Hepatocyte (in vitro differentiated cells): ENCODE measurements at regions not wholly inside any gene's neighbourhood (a gene's known extent, or its start where the extent isn't known, plus 50 kb on each side); places are given as distances from the start of the nearest gene placed in this dataset.

Experiments used
- DNase-seq: peaks from one replicate; pipeline ENCODE4 v3.0.0-alpha.2; 2016; ENCODE audit warnings: low spot score
- H2AFZ ChIP-seq: fragments of 200-600 bp; sonication (generic); 2 replicates; pipeline ENCODE4 v1.6.0; 2016; ENCODE audit warnings: antibody characterized with exemption, mild to moderate bottlenecking
- H3K27ac ChIP-seq: fragments of 200-600 bp; sonication (generic); 2 replicates; pipeline ENCODE4 v1.5.1; 2016; ENCODE audit warnings: mild to moderate bottlenecking
- H3K27me3 ChIP-seq: fragments of 200-600 bp; sonication (generic); 2 replicates; pipeline ENCODE4 v1.6.1; 2016
- H3K36me3 ChIP-seq: fragments of 200-600 bp; sonication (generic); replicated peaks from 2 replicates; pipeline ENCODE4 v1.5.1; 2016; ENCODE audit warnings: low read depth; ENCODE audit not compliant: insufficient read depth
- H3K4me1 ChIP-seq: fragments of 200-600 bp; sonication (generic); 2 replicates; pipeline ENCODE4 v1.5.1; 2016; ENCODE audit warnings: mild to moderate bottlenecking, moderate library complexity; ENCODE audit not compliant: insufficient read depth
- H3K4me2 ChIP-seq: fragments of 200-600 bp; sonication (generic); 2 replicates; pipeline ENCODE4 v1.6.0; 2016
- H3K4me3 ChIP-seq: fragments of 200-600 bp; sonication (generic); 2 replicates; pipeline ENCODE4 v1.5.1; 2016; ENCODE audit warnings: mild to moderate bottlenecking
- H3K79me2 ChIP-seq: fragments of 200-600 bp; sonication (generic); 2 replicates; pipeline ENCODE4 v1.6.0; 2017; ENCODE audit warnings: mild to moderate bottlenecking
- H3K9me2 ChIP-seq: fragments of 200-600 bp; sonication (generic); replicated peaks from 2 replicates; pipeline ENCODE4 v1.6.0; 2017; ENCODE audit warnings: mild to moderate bottlenecking; ENCODE audit not compliant: insufficient read depth
- H3K9me3 ChIP-seq: fragments of 200-600 bp; sonication (generic); 2 replicates; pipeline ENCODE4 v1.5.1; 2016; ENCODE audit warnings: low read depth, mild to moderate bottlenecking
- H4K20me1 ChIP-seq: fragments of 200-600 bp; sonication (generic); 2 replicates; pipeline ENCODE4 v1.6.0; 2016; ENCODE audit warnings: mild to moderate bottlenecking; ENCODE audit not compliant: insufficient read depth, poor library complexity, severe bottlenecking
- EZH2 ChIP-seq: fragments of 200-600 bp; sonication (generic); IDR thresholded peaks from 2 replicates; pipeline ENCODE4 v1.6.1; 2016; ENCODE audit warnings: antibody characterized with exemption, mild to moderate bottlenecking, borderline replicate concordance
- EZH2phosphoT487 ChIP-seq: fragments of 200-600 bp; sonication (generic); IDR thresholded peaks from one replicate; pipeline ENCODE4 v1.6.1; 2018; ENCODE audit warnings: antibody characterized with exemption, mild to moderate bottlenecking, low read depth, moderate library complexity; ENCODE audit not compliant: unreplicated experiment, severe bottlenecking
- WGBS: methylation state at CpG from one replicate; pipeline ENCODE4 v1.1.6; 2016; ENCODE audit warnings: low lambda C conversion rate; ENCODE audit errors: missing lambda C conversion rate; 5-methylcytosine and 5-hydroxymethylcytosine counted together
- TF ChIP-seq, protein P1 (sequence below): fragments of 200-600 bp; sonication (generic); IDR thresholded peaks from 2 replicates; pipeline ENCODE4 v1.5.1; 2016; ENCODE audit warnings: antibody characterized with exemption, mild to moderate bottlenecking; ENCODE audit not compliant: poor library complexity

DNA sequence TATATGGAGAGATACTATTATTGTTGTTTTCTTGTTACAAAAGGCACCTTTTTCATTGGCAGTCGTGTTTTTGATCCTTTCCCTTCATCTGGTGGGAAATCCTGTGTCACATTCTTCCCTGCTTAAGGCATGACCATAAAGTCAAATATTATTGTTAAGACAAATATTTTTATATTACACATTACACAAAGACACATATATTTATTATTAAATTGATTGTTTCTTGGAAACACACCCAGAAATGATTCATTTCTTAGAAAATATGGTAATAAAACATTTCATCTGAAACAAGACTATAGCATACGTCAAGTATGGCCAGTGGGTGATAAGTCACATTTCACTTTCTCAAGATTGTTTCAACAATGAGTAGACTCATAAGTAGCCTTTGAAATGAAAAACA is 77.3 kb downstream of the KCTD12 start:
- Histone ChIP-seq H3K36me3 (no peaks in the 10 kb centered on the region), H3K4me3 (no peak overlapping the region), H4K20me1 (no peaks in the 10 kb centered on the region), H3K27ac (no peak overlapping the region), H2AFZ (no peak overlapping the region), H3K9me3 (no peaks in the 10 kb centered on the region), H3K4me1 (no peaks in the 10 kb centered on the region), H3K27me3 (no peaks in the 10 kb centered on the region), H3K4me2 (no peak overlapping the region), H3K9me2 (no peaks in the 10 kb centered on the region), H3K79me2 (no peaks in the 10 kb centered on the region)
- WGBS, result 81% methylated on average over 2 of the region's 2 CpGs
- no peak for DNase-seq
- no peak for TF ChIP-seq EZH2phosphoT487
- no peak for TF ChIP-seq EZH2
- TF ChIP-seq, protein P1, sequence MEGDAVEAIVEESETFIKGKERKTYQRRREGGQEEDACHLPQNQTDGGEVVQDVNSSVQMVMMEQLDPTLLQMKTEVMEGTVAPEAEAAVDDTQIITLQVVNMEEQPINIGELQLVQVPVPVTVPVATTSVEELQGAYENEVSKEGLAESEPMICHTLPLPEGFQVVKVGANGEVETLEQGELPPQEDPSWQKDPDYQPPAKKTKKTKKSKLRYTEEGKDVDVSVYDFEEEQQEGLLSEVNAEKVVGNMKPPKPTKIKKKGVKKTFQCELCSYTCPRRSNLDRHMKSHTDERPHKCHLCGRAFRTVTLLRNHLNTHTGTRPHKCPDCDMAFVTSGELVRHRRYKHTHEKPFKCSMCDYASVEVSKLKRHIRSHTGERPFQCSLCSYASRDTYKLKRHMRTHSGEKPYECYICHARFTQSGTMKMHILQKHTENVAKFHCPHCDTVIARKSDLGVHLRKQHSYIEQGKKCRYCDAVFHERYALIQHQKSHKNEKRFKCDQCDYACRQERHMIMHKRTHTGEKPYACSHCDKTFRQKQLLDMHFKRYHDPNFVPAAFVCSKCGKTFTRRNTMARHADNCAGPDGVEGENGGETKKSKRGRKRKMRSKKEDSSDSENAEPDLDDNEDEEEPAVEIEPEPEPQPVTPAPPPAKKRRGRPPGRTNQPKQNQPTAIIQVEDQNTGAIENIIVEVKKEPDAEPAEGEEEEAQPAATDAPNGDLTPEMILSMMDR, result no peak

GRCh38 chr13:76804801-76805200 is 81.4 kb downstream of the KCTD12 start:
- H3K4me3 ChIP-seq, result no peak overlapping the region
- no peak overlapping the region for H3K4me2 ChIP-seq
- no peaks in the 10 kb centered on the region for H3K9me2 ChIP-seq
- H3K36me3 ChIP-seq, result no peaks in the 10 kb centered on the region
- no peaks in the 10 kb centered on the region for H4K20me1 ChIP-seq
- H2AFZ ChIP-seq, result no peak overlapping the region
- no peak overlapping the region for H3K27ac ChIP-seq
- no peaks in the 10 kb centered on the region for H3K27me3 ChIP-seq
- H3K79me2 ChIP-seq, result no peaks in the 10 kb centered on the region
- no peaks in the 10 kb centered on the region for H3K4me1 ChIP-seq
- no peak for DNase-seq
- H3K9me3 ChIP-seq, result no peaks in the 10 kb centered on the region
- TF ChIP-seq EZH2 (no peak), EZH2phosphoT487 (no peak)
- WGBS, result 87% methylated on average over 4 of the region's 4 CpGs

GRCh38 chr13:76803831-76804230 is 82.4 kb downstream of the KCTD12 start:
- H3K4me2 ChIP-seq, result no peak overlapping the region
- no peaks in the 10 kb centered on the region for H4K20me1 ChIP-seq
- no peak overlapping the region for H2AFZ ChIP-seq
- no peaks in the 10 kb centered on the region for H3K27me3 ChIP-seq
- H3K9me2 ChIP-seq, result no peaks in the 10 kb centered on the region
- TF ChIP-seq EZH2phosphoT487 (no peak), EZH2 (no peak)
- TF ChIP-seq, protein P1, result no peak
- H3K79me2 ChIP-seq, result no peaks in the 10 kb centered on the region
- no peaks in the 10 kb centered on the region for H3K36me3 ChIP-seq
- 89% methylated on average over 1 of the region's 1 CpG for WGBS
- no peaks in the 10 kb centered on the region for H3K9me3 ChIP-seq
- no peak overlapping the region for H3K27ac ChIP-seq
- no peak for DNase-seq
- no peak overlapping the region for H3K4me3 ChIP-seq
- H3K4me1 ChIP-seq, result no peaks in the 10 kb centered on the region

GRCh38 chr13:76800943-76801342 is 85.3 kb downstream of the KCTD12 start:
- Histone ChIP-seq H3K36me3 (no peaks in the 10 kb centered on the region), H3K27ac (no peak overlapping the region), H3K9me2 (no peaks in the 10 kb centered on the region), H3K4me2 (no peak overlapping the region), H2AFZ (no peak overlapping the region), H3K9me3 (no peaks in the 10 kb centered on the region), H3K27me3 (no peaks in the 10 kb centered on the region), H3K79me2 (no peaks in the 10 kb centered on the region), H4K20me1 (no peaks in the 10 kb centered on the region), H3K4me3 (no peak overlapping the region), H3K4me1 (peaks cover 5% of the 10 kb centered on the region)
- WGBS, result 82% methylated on average over 2 of the region's 2 CpGs
- TF ChIP-seq EZH2 (no peak), EZH2phosphoT487 (no peak)
- TF ChIP-seq, protein P1, result no peak
- no peak for DNase-seq
